DND-41 (cell line): ENCODE measurements at regions not wholly inside any gene's neighbourhood (a gene's known extent, or its start where the extent isn't known, plus 50 kb on each side); places are given as distances from the start of the nearest gene placed in this dataset.

Experiments used
- ATAC-seq: fragments of 200-7000 bp; cut with Tn5 transposase; 3 replicates; pipeline ENCODE4 v1.9.1; 2021; ENCODE audit warnings: low read depth; ENCODE audit not compliant: insufficient read depth
- DNase-seq: peaks from one replicate; pipeline ENCODE4 v3.0.0-alpha.2; 2020
- H2AFZ ChIP-seq: 2 replicates; pipeline ENCODE4 v1.6.0; 2012; ENCODE audit warnings: low read depth, low read length
- H3K27ac ChIP-seq: 2 replicates; pipeline ENCODE4 v1.5.1; 2012; ENCODE audit warnings: low read length, inconsistent platforms
- H3K27me3 ChIP-seq: fragments of 200-600 bp; sonication (generic); 2 replicates; pipeline ENCODE4 v1.6.0; 2012; ENCODE audit warnings: low read length, mild to moderate bottlenecking, inconsistent platforms; ENCODE audit not compliant: insufficient read depth, poor library complexity
- H3K36me3 ChIP-seq: 2 replicates; pipeline ENCODE4 v1.5.1; 2012; ENCODE audit warnings: low read length, inconsistent platforms; ENCODE audit not compliant: insufficient read depth
- H3K4me1 ChIP-seq: 2 replicates; pipeline ENCODE4 v1.5.1; 2012; ENCODE audit warnings: mild to moderate bottlenecking, low read length; ENCODE audit not compliant: insufficient read depth
- H3K4me2 ChIP-seq: 2 replicates; pipeline ENCODE4 v1.6.0; 2012; ENCODE audit warnings: mild to moderate bottlenecking, moderate library complexity, low read length, inconsistent platforms; ENCODE audit not compliant: insufficient read depth
- H3K4me3 ChIP-seq, 2 experiments: fragments of 200-600 bp in 1 of 2; shearing (Covaris generic) in 1 of 2; 2 replicates each; pipeline ENCODE4 v1.5.1; 2012 to 2016; ENCODE audit warnings: inconsistent platforms in 2 of 2, low read length in 2 of 2, mild to moderate bottlenecking in 2 of 2, low read depth in 1 of 2, moderate library complexity in 1 of 2
- H3K79me2 ChIP-seq: 2 replicates; pipeline ENCODE4 v1.6.0; 2012; ENCODE audit warnings: low read length, inconsistent platforms; ENCODE audit not compliant: insufficient read depth
- H3K9ac ChIP-seq: 2 replicates; pipeline ENCODE4 v1.6.0; 2012; ENCODE audit warnings: low read depth, mild to moderate bottlenecking, inconsistent platforms, low read length, moderate library complexity
- H3K9me3 ChIP-seq: 2 replicates; pipeline ENCODE4 v1.5.1; 2012; ENCODE audit warnings: low read length, moderate library complexity, mild to moderate bottlenecking, inconsistent platforms; ENCODE audit not compliant: insufficient read depth, severe bottlenecking
- H4K20me1 ChIP-seq: 2 replicates; pipeline ENCODE4 v1.6.0; 2012; ENCODE audit warnings: low read length; ENCODE audit not compliant: insufficient read depth
- EZH2 ChIP-seq: IDR thresholded peaks from 3 replicates; pipeline ENCODE4 v1.6.1; 2012; ENCODE audit warnings: borderline replicate concordance, low read depth, mild to moderate bottlenecking, moderate library complexity, low read length, inconsistent platforms; ENCODE audit not compliant: severe bottlenecking
- TF ChIP-seq, protein P1 (sequence below): IDR thresholded peaks from 2 replicates; pipeline ENCODE4 v1.5.1; 2012; ENCODE audit warnings: borderline replicate concordance, low read length, moderate library complexity, mild to moderate bottlenecking; ENCODE audit not compliant: poor library complexity, severe bottlenecking; ENCODE audit errors: extremely low read depth

- Histone ChIP-seq H3K9ac (no peak overlapping the region), H3K36me3 (no peaks in the 10 kb centered on the region), H4K20me1 (no peaks in the 10 kb centered on the region), H3K79me2 (no peaks in the 10 kb centered on the region), H3K4me3 (no peak overlapping the region), H2AFZ (no peak overlapping the region), H3K27me3 (peaks cover 7% of the 10 kb centered on the region), H3K9me3 (no peaks in the 10 kb centered on the region), H3K4me1 (no peaks in the 10 kb centered on the region), H3K27ac (no peak overlapping the region), H3K4me2 (no peak overlapping the region)
- no peak for DNase-seq
- ATAC-seq = peak; percentile 22; the same call in 1 of the 3 replicates
- TF ChIP-seq, protein P1, sequence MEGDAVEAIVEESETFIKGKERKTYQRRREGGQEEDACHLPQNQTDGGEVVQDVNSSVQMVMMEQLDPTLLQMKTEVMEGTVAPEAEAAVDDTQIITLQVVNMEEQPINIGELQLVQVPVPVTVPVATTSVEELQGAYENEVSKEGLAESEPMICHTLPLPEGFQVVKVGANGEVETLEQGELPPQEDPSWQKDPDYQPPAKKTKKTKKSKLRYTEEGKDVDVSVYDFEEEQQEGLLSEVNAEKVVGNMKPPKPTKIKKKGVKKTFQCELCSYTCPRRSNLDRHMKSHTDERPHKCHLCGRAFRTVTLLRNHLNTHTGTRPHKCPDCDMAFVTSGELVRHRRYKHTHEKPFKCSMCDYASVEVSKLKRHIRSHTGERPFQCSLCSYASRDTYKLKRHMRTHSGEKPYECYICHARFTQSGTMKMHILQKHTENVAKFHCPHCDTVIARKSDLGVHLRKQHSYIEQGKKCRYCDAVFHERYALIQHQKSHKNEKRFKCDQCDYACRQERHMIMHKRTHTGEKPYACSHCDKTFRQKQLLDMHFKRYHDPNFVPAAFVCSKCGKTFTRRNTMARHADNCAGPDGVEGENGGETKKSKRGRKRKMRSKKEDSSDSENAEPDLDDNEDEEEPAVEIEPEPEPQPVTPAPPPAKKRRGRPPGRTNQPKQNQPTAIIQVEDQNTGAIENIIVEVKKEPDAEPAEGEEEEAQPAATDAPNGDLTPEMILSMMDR = no peak
- no peak for TF ChIP-seq EZH2
Observed at GRCh38 chr22:22111267-22111751, 128.7 kb upstream of the TOP3B start.

- ATAC-seq (peak; percentile 92), DNase-seq (peak; percentile 42)
- H3K9ac ChIP-seq = no peak overlapping the region
- H3K36me3 ChIP-seq = no peaks in the 10 kb centered on the region
- no peak overlapping the region for H3K4me3 ChIP-seq
- TF ChIP-seq, protein P1 = peak; percentile 64
- no peak for TF ChIP-seq EZH2
- H3K79me2 ChIP-seq = no peaks in the 10 kb centered on the region
- no peak overlapping the region for H3K4me2 ChIP-seq
- H3K27ac ChIP-seq = no peak overlapping the region
- H2AFZ ChIP-seq = no peak overlapping the region
- peaks cover 7% of the 10 kb centered on the region for H3K27me3 ChIP-seq
- H4K20me1 ChIP-seq = no peaks in the 10 kb centered on the region
- no peaks in the 10 kb centered on the region for H3K9me3 ChIP-seq
- H3K4me1 ChIP-seq = no peaks in the 10 kb centered on the region
Observed at GRCh38 chr22:22110548-22111266, 128.1 kb upstream of the TOP3B start.

DNA sequence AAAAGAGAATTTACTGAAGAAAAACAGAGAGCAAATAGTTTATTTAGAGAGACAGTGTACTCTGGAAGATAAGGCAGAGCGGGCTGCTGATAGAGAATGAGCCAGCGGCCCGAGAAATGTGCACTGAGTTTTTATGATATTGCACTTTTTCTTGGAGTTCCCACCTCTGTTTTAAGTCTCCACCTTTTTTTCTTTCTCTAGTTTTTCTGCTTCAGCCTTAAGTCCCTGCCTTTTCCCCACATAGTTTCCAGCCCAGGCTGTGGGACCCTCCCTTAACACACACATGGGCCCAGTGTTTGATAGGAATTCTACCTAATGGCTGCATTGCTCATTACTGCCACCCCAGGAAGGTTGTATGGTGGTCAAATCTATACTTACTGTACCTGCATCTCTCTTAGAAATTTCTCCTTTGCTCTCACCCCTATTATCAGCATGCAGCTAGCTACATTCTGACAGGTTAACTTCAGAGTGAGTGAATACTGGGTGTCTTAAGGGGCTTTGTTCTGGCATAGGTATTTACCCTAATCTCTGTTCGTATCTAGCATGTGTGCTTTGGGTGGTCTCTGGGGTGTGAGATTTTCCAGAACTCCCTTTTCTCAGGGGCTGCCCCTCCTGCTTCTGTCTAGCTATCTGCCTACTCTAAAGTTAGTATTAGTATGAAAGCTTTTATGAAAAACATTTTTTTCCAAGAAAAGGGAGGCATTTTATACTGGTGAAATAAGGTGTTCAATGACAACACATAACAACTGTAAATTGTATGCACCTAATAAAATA is 127.3 kb upstream of the TOP3B start:
- Histone ChIP-seq H3K4me3 (no peak overlapping the region), H3K4me2 (no peak overlapping the region), H3K4me1 (no peaks in the 10 kb centered on the region), H3K27ac (no peak overlapping the region), H3K79me2 (no peaks in the 10 kb centered on the region), H3K36me3 (no peaks in the 10 kb centered on the region), H2AFZ (no peak overlapping the region), H3K27me3 (peaks cover 7% of the 10 kb centered on the region), H3K9me3 (no peaks in the 10 kb centered on the region), H3K9ac (no peak overlapping the region), H4K20me1 (no peaks in the 10 kb centered on the region)
- TF ChIP-seq EZH2 = no peak
- TF ChIP-seq, protein P1 = peak; percentile 40
- DNase-seq (no peak), ATAC-seq (no peak)
